Embryonic facial prominence (tissue), 1 donor: ENCODE measurements at regions not wholly inside any gene's neighbourhood (a gene's known extent, or its start where the extent isn't known, plus 50 kb on each side); places are given as distances from the start of the nearest gene placed in this dataset.
"Not testable (repeated sequence)": the region's sequence is repeated elsewhere in the genome, so short reads cannot be mapped to it uniquely, and the experiment has no call there.

Experiments
- DNase-seq: peaks from one replicate; pipeline ENCODE4 v3.0.0-alpha.2; 2016; ENCODE audit errors: extremely low spot score

GRCh38 chr1:188027613-188028012, 1198.9 kb downstream of the PLA2G4A start:
- no peak for DNase-seq

GRCh38 chr1:188037572-188037971, 1208.8 kb downstream of the PLA2G4A start:
- DNase-seq = not testable (repeated sequence)

- no peak for DNase-seq
Observed at GRCh38 chr1:188043536-188044245, 1214.9 kb downstream of the PLA2G4A start.

GRCh38 chr1:188050250-188050649, 1221.5 kb downstream of the PLA2G4A start:
- DNase-seq = no peak

GRCh38 chr1:188056011-188056410, 1227.3 kb downstream of the PLA2G4A start:
- DNase-seq = no peak

DNA sequence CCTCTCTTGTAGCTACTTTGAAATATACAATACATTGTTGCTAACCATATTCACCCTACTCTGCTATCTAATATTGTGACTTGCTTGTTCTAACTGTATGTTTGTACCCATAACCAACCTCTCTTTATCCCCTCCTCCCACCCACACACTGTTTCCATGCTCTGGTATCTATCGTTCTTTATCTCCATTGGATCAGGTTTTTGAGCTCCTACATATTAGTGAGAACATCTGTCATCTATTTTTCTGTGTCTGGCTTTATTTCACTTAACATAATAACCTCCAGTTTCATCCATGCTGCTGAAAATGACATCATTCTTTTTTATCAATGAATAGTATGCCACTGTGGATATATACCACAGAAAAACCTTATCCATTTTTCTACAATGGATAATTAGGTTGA, 1230.1 kb downstream of the PLA2G4A start:
- no peak for DNase-seq

DNA sequence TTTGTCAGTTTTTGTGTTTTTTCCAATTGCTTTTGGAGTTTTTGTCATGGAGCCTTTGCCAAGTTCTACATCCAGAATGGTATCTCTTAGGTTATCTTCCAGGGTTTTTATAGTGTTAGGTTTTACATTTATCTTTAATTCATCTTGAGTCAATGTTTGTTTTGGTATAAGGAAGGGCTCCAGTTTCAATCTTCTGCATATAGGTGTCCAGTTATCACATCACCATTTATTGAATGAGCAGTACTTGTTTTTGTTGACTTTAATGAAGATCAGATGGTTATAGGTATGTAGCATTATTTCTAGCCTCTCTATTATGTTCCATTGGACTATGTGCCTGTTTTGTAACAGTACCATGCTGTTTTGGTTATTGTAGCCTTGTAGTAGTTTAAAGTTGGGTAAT, 1233.1 kb downstream of the PLA2G4A start:
- DNase-seq = no peak

DNA sequence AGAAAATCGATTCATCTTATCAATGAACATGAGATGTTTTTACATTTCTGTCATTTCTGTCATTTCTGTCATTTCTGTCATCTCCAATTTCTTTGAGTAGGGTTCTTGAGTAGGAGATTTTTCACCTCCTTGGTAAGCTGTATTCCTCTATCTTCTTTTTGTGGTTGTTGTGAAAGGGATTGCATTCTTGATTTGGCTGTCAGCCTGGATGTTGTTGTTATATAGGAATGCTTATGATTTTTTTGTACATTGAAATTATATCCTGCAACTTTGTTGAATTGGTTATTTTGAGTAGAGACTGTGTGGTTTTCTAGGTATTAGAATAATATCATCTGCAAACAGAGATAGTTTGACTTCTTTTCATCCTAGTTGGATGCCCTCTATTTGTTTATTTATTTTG, 1233.7 kb downstream of the PLA2G4A start:
- no peak for DNase-seq

DNA sequence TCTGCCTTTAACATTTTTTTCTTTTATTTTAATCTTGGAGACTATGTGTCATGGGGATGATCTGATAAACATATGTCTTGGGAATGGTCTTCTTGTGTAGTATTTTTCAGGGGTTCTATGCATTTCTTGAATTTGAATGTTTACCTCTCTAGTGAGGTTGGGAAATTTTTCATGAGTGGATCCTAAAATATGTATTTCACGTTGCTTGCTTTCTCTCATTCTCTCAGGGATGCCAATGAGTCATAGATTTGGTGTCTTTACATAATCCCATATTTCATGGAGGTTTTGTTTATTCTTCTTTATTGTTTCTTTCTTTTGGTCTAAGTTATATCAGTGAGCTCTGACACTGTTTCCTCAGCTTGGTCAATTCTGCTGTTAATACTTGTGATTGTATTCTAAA, 1237.2 kb downstream of the PLA2G4A start:
- DNase-seq = no peak

- DNase-seq = no peak
Observed at GRCh38 chr1:188070848-188071247, 1242.1 kb downstream of the PLA2G4A start.

DNA sequence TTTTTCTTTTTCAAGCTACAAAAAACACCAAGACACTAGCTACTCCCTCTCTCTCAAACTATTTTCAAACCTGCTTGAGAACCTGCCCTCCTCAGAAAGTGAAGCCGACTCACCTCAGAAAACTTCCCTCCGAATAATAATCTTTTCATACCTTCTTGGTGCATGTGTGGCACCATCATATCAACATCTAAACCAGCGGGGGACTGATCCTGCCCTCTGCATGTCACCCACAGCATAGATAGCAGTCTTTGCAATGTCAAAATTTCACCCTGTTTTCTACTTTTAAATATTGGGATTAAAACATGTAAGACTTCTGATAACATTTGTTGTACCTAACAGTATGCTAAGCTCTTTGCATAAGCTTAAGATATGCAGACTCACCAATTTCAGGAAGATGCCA, 1260.3 kb downstream of the PLA2G4A start:
- no peak for DNase-seq

DNA sequence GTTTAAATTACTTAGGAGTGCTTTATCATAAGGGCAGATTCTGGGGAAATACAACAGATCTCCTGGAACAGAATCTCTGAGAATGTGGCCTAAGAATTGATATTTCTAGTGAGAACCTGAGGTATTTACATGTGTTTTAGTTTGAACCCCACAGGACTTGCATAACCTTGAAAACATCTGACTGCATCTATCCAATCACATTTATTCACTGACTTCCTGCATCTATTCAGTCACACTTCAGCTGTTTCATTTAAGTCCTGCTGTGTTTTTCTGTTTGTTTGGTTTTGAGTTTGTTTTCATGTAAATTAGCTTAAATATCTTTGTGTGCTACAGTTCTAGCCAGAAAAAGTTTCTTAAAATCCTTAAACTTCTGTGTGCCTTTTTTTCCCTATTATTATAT, 1260.7 kb downstream of the PLA2G4A start:
- DNase-seq = no peak

DNA sequence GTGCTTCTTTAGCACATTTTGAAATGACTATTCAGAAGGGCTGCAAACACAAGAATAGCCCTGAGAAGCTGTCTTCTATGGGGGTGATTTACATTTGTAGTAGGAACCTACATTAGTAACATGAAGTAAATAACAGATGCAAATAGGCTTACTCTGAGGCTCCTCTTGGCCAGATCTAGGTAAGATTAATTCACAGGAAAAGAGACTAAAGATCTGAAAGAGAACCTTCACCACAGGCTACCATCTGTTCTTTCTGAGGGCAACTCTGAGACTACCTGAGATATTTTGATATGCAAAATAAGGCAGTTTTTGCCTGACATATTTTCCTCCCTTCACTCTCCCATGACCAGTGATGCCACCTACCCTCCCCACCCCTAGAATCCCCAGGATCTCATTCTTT, 1267.8 kb downstream of the PLA2G4A start:
- DNase-seq = no peak

- DNase-seq = no peak
Observed at GRCh38 chr1:188117436-188117835, 1288.7 kb downstream of the PLA2G4A start.

GRCh38 chr1:188122646-188123045, 1293.9 kb downstream of the PLA2G4A start:
- no peak for DNase-seq

GRCh38 chr1:188127507-188127906, 1298.8 kb downstream of the PLA2G4A start:
- DNase-seq = no peak

- no peak for DNase-seq
Observed at GRCh38 chr1:188128761-188129160, 1300.0 kb downstream of the PLA2G4A start.

DNA sequence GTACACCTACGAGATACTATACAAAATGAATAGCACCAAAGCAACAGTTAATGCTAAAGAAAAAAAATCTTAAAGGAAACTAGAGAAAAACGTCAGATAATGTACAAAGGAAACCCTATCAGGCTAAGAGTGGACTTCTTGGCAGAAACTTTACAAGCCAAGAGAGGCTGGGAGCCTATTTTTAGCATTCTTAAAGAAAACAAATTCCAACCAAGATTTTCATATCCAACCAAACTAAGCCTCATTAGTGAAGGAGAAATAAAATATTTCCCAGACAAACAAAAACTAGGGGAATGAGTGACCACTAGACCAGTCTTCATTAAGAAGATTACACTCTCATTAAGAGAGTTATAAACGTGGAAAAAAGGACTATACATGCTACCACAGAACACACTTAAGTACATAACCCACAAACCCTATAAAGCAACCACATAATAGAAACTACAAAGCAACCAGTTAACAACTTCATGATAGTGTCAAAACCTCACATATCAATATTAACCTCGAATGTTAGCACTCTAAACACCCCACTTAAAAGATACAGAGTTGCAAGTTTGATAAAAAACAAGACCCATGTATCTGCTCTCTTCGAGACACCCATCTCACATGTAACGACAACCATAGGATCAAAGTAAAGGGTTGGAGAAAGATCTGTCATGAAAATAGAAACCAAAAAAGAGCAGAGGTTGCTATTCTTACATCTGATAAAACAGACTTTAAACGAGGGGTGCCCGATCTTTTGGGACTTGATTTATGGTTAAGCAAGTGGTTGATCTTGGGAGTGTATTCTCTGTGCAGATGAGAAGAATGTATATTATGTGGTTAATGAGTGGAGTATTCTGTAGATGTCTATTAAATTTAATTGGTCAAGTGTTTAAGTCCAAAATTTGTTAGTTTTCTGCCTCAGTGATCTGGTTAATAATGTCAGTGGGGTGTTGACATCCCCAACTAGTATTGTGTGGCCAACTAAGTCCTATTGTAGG, 1301.4 kb downstream of the PLA2G4A start:
- DNase-seq = no peak

DNA sequence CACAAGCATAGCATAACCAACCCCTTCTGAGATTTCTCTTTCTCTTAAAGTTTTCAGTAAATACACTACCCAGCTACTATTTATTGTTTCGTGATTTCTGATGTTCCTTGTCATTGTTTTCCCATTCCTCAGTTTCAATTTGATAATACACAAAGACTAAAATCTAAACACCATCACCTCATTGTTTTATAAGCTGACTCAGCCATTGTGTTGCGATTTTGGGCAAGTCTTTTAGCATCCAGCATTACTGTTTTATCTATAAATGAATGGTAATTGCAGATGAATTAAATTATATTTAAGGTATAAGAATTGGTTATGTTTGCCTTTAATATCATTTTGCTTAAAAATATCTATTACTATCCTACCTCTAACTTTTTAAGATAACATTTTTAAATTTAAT, 1308.5 kb downstream of the PLA2G4A start:
- no peak for DNase-seq

DNA sequence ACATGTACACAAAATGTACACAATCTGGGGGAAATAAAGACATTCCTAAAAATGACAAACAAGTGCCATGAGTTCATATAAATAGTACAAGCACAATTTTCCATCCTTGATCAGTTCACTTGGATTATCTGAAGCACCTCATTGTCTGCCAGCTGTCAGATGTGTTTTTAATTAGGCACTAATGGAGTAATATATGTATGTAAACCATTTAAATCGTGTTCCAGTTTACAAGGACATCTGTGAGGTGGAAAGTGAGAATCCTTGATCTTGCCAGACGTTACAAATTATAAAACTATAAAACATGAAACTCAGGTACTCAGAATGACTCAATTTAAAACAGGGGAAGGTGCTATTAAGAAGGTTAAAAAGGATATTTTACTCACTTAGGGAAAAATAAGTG, 1312.2 kb downstream of the PLA2G4A start:
- no peak for DNase-seq

DNA sequence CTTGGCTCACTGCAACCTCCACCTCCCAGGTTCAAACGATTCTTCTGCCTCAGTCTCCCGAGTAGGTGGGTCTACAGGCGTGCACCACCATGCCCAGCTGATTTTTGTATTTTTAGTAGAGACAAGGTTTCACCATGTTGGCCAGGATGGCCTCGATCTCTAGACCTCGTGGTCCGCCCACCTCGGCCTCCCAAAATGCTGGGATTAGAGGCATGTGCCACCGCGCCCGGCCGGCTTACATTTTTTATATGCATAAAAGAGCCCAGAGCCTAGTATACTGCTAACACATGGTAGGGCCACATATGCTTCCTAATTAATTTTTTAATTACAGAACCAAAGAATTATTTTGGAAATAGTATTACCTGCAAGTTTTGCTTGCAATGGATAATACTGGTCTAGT, 1325.4 kb downstream of the PLA2G4A start:
- no peak for DNase-seq

DNA sequence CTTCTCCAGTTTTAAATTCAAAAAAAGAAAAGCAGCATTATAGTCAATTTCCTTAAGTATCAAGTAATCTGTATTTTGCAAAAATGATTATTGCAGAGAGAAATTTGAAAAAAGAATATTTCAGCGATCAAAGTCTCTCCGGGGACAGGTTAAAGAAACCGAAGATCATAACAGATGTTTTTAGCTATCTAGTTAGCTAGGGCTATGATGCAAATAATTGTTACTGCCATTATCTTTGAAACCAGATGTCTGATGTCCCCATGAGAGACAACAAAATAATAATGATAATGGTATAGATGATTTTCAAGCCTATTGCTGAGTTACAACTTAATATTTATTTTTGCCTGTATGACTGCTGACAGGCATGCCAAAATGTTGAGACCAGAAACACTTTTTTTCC, 1326.0 kb downstream of the PLA2G4A start:
- no peak for DNase-seq

DNA sequence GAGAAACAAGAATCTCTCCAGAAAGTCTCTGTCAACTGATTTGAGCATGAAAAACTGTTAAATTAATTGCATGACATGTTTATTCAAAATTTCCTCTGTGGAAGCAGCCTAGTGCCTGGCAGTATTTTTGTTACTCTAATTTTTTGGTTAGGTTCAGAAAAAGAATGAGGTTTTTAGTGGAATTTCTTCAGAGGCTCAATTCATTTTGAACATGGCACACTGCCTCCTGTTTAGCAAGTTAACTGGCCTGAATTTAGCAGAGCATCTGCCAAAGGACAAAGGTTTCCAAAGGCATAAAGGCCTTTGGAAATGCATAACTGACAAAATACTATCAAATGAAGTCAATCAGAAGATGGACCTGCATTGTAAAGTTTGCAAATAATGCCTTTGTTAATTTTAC, 1326.5 kb downstream of the PLA2G4A start:
- no peak for DNase-seq
